ENCODE measurements at regions not wholly inside any gene's neighbourhood (a gene's known extent, or its start where the extent isn't known, plus 50 kb on each side); places are given as distances from the start of the nearest gene placed in this dataset.

GRCh38 chr20:39150501-39150900 lies 188.4 kb downstream of the DHX35 start:
- TF ChIP-seq, protein P1, sequence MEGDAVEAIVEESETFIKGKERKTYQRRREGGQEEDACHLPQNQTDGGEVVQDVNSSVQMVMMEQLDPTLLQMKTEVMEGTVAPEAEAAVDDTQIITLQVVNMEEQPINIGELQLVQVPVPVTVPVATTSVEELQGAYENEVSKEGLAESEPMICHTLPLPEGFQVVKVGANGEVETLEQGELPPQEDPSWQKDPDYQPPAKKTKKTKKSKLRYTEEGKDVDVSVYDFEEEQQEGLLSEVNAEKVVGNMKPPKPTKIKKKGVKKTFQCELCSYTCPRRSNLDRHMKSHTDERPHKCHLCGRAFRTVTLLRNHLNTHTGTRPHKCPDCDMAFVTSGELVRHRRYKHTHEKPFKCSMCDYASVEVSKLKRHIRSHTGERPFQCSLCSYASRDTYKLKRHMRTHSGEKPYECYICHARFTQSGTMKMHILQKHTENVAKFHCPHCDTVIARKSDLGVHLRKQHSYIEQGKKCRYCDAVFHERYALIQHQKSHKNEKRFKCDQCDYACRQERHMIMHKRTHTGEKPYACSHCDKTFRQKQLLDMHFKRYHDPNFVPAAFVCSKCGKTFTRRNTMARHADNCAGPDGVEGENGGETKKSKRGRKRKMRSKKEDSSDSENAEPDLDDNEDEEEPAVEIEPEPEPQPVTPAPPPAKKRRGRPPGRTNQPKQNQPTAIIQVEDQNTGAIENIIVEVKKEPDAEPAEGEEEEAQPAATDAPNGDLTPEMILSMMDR (conservative IDR thresholded peaks at IDR 0.05 in 1 of 2, IDR thresholded peaks at IDR 0.05 in 1 of 2; ENCODE audit: extremely low read depth in 1 of 2, insufficient read depth in 1 of 2, low read depth in 1 of 2, low read length in 2 of 2) = no peak
- TF ChIP-seq EZH2 (IDR thresholded peaks at IDR 0.05; ENCODE audit: borderline replicate concordance, low read length) = no peak
